ENCODE measurements at regions not wholly inside any gene's neighbourhood (a gene's known extent, or its start where the extent isn't known, plus 50 kb on each side); places are given as distances from the start of the nearest gene placed in this dataset.

DNA sequence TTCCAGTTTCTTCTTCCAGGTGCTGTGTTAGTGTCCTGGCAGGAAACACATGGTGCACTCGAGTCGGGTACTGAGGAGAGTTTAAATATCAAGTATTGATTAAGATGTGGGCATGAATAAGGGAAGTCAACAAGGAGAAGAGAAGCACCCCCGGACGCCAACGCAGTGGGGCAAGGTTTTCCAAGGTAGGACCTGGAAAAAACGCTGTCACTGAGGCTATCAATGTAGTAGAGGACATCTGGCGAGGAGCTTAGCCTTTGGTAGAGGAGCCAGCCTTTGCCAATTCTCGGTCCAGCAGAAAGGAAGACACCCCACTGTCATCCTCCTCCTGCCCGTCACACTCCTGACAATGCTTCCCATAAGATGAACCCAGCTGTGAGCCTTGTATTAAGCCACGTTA, 159.6 kb downstream of the TEX36 start:
- TF ChIP-seq, protein P1, sequence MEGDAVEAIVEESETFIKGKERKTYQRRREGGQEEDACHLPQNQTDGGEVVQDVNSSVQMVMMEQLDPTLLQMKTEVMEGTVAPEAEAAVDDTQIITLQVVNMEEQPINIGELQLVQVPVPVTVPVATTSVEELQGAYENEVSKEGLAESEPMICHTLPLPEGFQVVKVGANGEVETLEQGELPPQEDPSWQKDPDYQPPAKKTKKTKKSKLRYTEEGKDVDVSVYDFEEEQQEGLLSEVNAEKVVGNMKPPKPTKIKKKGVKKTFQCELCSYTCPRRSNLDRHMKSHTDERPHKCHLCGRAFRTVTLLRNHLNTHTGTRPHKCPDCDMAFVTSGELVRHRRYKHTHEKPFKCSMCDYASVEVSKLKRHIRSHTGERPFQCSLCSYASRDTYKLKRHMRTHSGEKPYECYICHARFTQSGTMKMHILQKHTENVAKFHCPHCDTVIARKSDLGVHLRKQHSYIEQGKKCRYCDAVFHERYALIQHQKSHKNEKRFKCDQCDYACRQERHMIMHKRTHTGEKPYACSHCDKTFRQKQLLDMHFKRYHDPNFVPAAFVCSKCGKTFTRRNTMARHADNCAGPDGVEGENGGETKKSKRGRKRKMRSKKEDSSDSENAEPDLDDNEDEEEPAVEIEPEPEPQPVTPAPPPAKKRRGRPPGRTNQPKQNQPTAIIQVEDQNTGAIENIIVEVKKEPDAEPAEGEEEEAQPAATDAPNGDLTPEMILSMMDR (IDR thresholded peaks at IDR 0.05): no peak
- no peak for TF ChIP-seq EZH2 (IDR thresholded peaks at IDR 0.05)
- no peak for TF ChIP-seq EZH2phosphoT487 (IDR thresholded peaks at IDR 0.05)

Data from neural progenitor cell (in vitro differentiated cells).